Effector memory CD4-positive, alpha-beta T cell (primary cell): ENCODE measurements at regions not wholly inside any gene's neighbourhood (a gene's known extent, or its start where the extent isn't known, plus 50 kb on each side); places are given as distances from the start of the nearest gene placed in this dataset.

ENCODE experiments used
- DNase-seq, 3 donors: peaks; one replicate each; pipeline ENCODE4 v3.0.0-alpha.2; 2020
- H3K27ac ChIP-seq: 2 replicates; pipeline ENCODE4 v1.7.0; 2013; ENCODE audit warnings: mild to moderate bottlenecking, low read length, moderate library complexity; ENCODE audit not compliant: insufficient read depth, poor library complexity, severe bottlenecking
- H3K27me3 ChIP-seq: replicated peaks from 2 replicates; pipeline ENCODE4 v1.7.0; 2013; ENCODE audit warnings: mild to moderate bottlenecking, low read length; ENCODE audit not compliant: insufficient read depth, control insufficient read depth, poor library complexity, severe bottlenecking
- H3K36me3 ChIP-seq: 2 replicates; pipeline ENCODE4 v1.7.0; 2013; ENCODE audit warnings: mild to moderate bottlenecking, low read length, moderate library complexity; ENCODE audit not compliant: control insufficient read depth, insufficient read depth
- H3K4me1 ChIP-seq: 2 replicates; pipeline ENCODE4 v1.7.0; 2013; ENCODE audit warnings: low read length, mild to moderate bottlenecking; ENCODE audit not compliant: control insufficient read depth, insufficient read depth, poor library complexity, severe bottlenecking
- H3K4me3 ChIP-seq: 2 replicates; pipeline ENCODE4 v1.7.0; 2013; ENCODE audit warnings: low read length, low read depth, mild to moderate bottlenecking; ENCODE audit not compliant: insufficient read depth, poor library complexity, severe bottlenecking
- H3K9me3 ChIP-seq: 2 replicates; pipeline ENCODE4 v1.7.0; 2013; ENCODE audit warnings: mild to moderate bottlenecking, low read length, moderate library complexity; ENCODE audit not compliant: control insufficient read depth

DNA sequence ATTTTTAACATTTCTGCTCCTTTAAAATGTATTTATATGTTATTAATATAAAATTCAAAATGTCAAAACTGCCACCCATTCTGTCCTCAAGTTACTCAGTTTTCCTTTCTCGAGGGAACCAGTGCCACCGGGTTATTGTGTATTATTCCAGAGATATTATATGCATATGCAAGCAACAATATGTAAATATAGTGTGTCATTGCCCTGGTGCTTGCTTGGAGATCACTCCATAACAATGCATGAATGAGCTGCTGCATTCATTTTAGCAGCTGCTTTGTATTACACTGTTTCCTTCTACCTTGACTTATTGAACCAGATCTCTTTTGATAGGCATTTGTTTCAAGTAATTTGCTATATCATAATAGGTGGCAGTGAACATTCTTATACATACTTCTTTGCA lies 509.1 kb downstream of the MCTP2 start:
- no peak for DNase-seq
- Histone ChIP-seq H3K36me3 (no peaks in the 10 kb centered on the region), H3K9me3 (no peaks in the 10 kb centered on the region), H3K27me3 (no peaks in the 10 kb centered on the region), H3K4me1 (no peaks in the 10 kb centered on the region), H3K4me3 (no peak overlapping the region), H3K27ac (no peak overlapping the region)

DNA sequence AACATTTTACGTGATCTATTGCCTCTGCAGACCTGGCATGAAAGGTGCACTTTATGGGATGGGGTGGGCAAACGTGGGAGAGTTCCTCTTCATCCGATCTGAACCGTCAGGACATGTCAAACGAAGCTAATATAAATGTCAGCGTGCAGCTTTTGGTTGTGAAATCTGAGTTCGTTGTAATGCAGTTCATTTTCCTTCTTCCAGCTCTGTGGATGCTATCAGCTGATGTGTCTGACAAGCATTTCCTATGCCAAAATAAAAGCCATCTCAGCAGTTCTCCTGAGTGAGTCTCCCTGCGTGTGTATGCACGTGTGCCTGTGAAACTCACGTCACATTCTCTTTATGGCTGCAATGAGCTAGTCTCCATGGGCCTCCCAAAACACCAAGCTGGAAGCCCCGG lies 512.3 kb downstream of the MCTP2 start:
- Histone ChIP-seq H3K4me3 (no peak overlapping the region), H3K9me3 (no peaks in the 10 kb centered on the region), H3K36me3 (no peaks in the 10 kb centered on the region), H3K27ac (no peak overlapping the region), H3K4me1 (no peaks in the 10 kb centered on the region), H3K27me3 (no peaks in the 10 kb centered on the region)
- DNase-seq = no peak

- no peak overlapping the region for H3K27ac ChIP-seq
- DNase-seq = no peak
- H3K4me3 ChIP-seq = no peak overlapping the region
- H3K9me3 ChIP-seq = no peaks in the 10 kb centered on the region
- H3K36me3 ChIP-seq = no peaks in the 10 kb centered on the region
- no peaks in the 10 kb centered on the region for H3K4me1 ChIP-seq
- H3K27me3 ChIP-seq = no peaks in the 10 kb centered on the region
These were observed 512.9 kb downstream of the MCTP2 start for GRCh38 chr15:94744080-94744793.

GRCh38 chr15:94745371-94745770 lies 514.0 kb downstream of the MCTP2 start:
- Histone ChIP-seq H3K9me3 (no peaks in the 10 kb centered on the region), H3K4me3 (no peak overlapping the region), H3K4me1 (no peaks in the 10 kb centered on the region), H3K36me3 (no peaks in the 10 kb centered on the region), H3K27ac (no peak overlapping the region), H3K27me3 (no peaks in the 10 kb centered on the region)
- DNase-seq = no peak

- no peaks in the 10 kb centered on the region for H3K27me3 ChIP-seq
These were observed 516.1 kb downstream of the MCTP2 start for GRCh38 chr15:94747510-94747909.

GRCh38 chr15:94749811-94750617 lies 518.7 kb downstream of the MCTP2 start:
- DNase-seq = no peak
- no peaks in the 10 kb centered on the region for H3K9me3 ChIP-seq
- H3K27ac ChIP-seq = no peak overlapping the region
- no peaks in the 10 kb centered on the region for H3K27me3 ChIP-seq
- H3K4me3 ChIP-seq = no peak overlapping the region
- no peaks in the 10 kb centered on the region for H3K4me1 ChIP-seq
- no peaks in the 10 kb centered on the region for H3K36me3 ChIP-seq

More at GRCh38 chr15:94747510-94747909, 516.1 kb downstream of the MCTP2 start:
- Histone ChIP-seq H3K4me3 (no peak overlapping the region), H3K9me3 (no peaks in the 10 kb centered on the region), H3K27ac (no peak overlapping the region), H3K36me3 (no peaks in the 10 kb centered on the region), H3K4me1 (no peaks in the 10 kb centered on the region)
- DNase-seq = no peak

GRCh38 chr15:94760348-94760747 lies 529.0 kb downstream of the MCTP2 start:
- H3K4me1 ChIP-seq = no peaks in the 10 kb centered on the region
- H3K9me3 ChIP-seq = no peaks in the 10 kb centered on the region
- no peaks in the 10 kb centered on the region for H3K27me3 ChIP-seq
- no peak overlapping the region for H3K4me3 ChIP-seq
- no peaks in the 10 kb centered on the region for H3K36me3 ChIP-seq
- no peak for DNase-seq
- H3K27ac ChIP-seq = no peak overlapping the region

- H3K27ac ChIP-seq = no peak overlapping the region
- H3K9me3 ChIP-seq = no peaks in the 10 kb centered on the region
- no peak for DNase-seq
- no peaks in the 10 kb centered on the region for H3K36me3 ChIP-seq
- H3K4me3 ChIP-seq = no peak overlapping the region
- no peaks in the 10 kb centered on the region for H3K4me1 ChIP-seq
- H3K27me3 ChIP-seq = no peaks in the 10 kb centered on the region
These were observed 530.2 kb downstream of the MCTP2 start for GRCh38 chr15:94761574-94761973.

DNA sequence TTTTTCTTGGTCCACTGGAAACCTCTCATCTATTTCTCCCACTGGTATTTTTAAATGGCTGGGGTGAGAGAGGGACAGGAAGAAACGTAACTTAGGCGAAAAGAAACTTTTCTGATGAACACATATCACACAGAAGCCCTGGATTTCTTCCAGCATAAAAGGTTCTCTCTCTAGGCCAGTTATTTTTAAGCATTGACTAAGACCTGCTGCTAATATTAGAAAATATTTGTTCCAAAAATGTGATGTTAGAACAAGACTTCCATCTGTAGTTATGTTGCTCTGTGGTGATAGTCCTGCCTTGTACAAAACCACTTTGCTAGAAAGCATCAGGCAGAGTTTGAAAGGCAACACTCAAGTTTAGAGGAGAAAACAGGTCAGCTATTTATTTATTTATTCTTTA lies 537.7 kb downstream of the MCTP2 start:
- Histone ChIP-seq H3K9me3 (no peaks in the 10 kb centered on the region), H3K4me3 (no peak overlapping the region), H3K4me1 (no peaks in the 10 kb centered on the region), H3K36me3 (no peaks in the 10 kb centered on the region), H3K27me3 (no peaks in the 10 kb centered on the region), H3K27ac (no peak overlapping the region)
- DNase-seq = no peak

GRCh38 chr15:94770199-94770598 lies 538.8 kb downstream of the MCTP2 start:
- H3K36me3 ChIP-seq = no peaks in the 10 kb centered on the region
- no peak overlapping the region for H3K4me3 ChIP-seq
- no peaks in the 10 kb centered on the region for H3K4me1 ChIP-seq
- no peak for DNase-seq
- H3K27ac ChIP-seq = no peak overlapping the region
- no peaks in the 10 kb centered on the region for H3K9me3 ChIP-seq
- no peaks in the 10 kb centered on the region for H3K27me3 ChIP-seq
